Liver (tissue), 3 donors: ENCODE measurements at regions not wholly inside any gene's neighbourhood (a gene's known extent, or its start where the extent isn't known, plus 50 kb on each side); places are given as distances from the start of the nearest gene placed in this dataset.

Experiments used
- FOXA2 ChIP-seq: IDR thresholded peaks from 2 replicates; pipeline ENCODE4 v1.6.1; 2016; ENCODE audit warnings: antibody characterized with exemption
- HNF4A ChIP-seq, 2 donors: conservative IDR thresholded peaks; 2 replicates each; pipeline ENCODE4 v1.6.1; 2016; ENCODE audit warnings: antibody characterized with exemption in 2 of 2, mild to moderate bottlenecking in 2 of 2
- JUND ChIP-seq, 2 donors: IDR thresholded peaks; 2 replicates each; pipeline ENCODE4 v1.6.1; 2016; ENCODE audit warnings: antibody characterized with exemption in 2 of 2
- RAD21 ChIP-seq, 2 donors: IDR thresholded peaks; 2 replicates each; pipeline ENCODE4 v1.6.1; 2016; ENCODE audit warnings: antibody characterized with exemption in 2 of 2, mild to moderate bottlenecking in 2 of 2
- REST ChIP-seq: IDR thresholded peaks from 2 replicates; pipeline ENCODE4 v1.6.1; 2016; ENCODE audit warnings: antibody characterized with exemption, mild to moderate bottlenecking
- RXRA ChIP-seq, 2 donors: IDR thresholded peaks; 2 replicates each; pipeline ENCODE4 v1.6.1; 2017 to 2018; ENCODE audit warnings: antibody characterized with exemption in 2 of 2, mild to moderate bottlenecking in 1 of 2
- SP1 ChIP-seq: IDR thresholded peaks from 2 replicates; pipeline ENCODE4 v1.6.1; 2018; ENCODE audit warnings: antibody characterized with exemption, mild to moderate bottlenecking
- TAF1 ChIP-seq: conservative IDR thresholded peaks from 2 replicates; pipeline ENCODE4 v1.6.1; 2016; ENCODE audit warnings: antibody characterized with exemption, mild to moderate bottlenecking
- YY1 ChIP-seq: IDR thresholded peaks from 2 replicates; pipeline ENCODE4 v1.6.1; 2016; ENCODE audit warnings: antibody characterized with exemption, mild to moderate bottlenecking
- TF ChIP-seq, protein P1 (sequence below): fragments of 150-350 bp; IDR thresholded peaks from 2 replicates; pipeline ENCODE4 v1.5.1; 2017; ENCODE audit warnings: improper control_type of control experiment, low read depth, low read length; ENCODE audit not compliant: missing input control
- TF ChIP-seq, protein P2 (sequence below): IDR thresholded peaks from 2 replicates; pipeline ENCODE4 v1.6.1; 2016; ENCODE audit warnings: antibody characterized with exemption
- TF ChIP-seq, protein P3 (sequence below): IDR thresholded peaks from 2 replicates; pipeline ENCODE4 v1.6.1; 2016; ENCODE audit warnings: antibody characterized with exemption
- donor health status: healthy.
- donor health status: healthy.

GRCh38 chr18:57219964-57220363 lies 73.1 kb downstream of the BOD1L2 start:
- TF ChIP-seq TAF1 (no peak), HNF4A (conservative IDR thresholded peaks at IDR 0.05) (no peak), SP1 (no peak), YY1 (no peak), REST (no peak), JUND (IDR thresholded peaks at IDR 0.05) (no peak), RAD21 (IDR thresholded peaks at IDR 0.05) (no peak), FOXA2 (no peak), RXRA (IDR thresholded peaks at IDR 0.05) (no peak)
- TF ChIP-seq, protein P1, sequence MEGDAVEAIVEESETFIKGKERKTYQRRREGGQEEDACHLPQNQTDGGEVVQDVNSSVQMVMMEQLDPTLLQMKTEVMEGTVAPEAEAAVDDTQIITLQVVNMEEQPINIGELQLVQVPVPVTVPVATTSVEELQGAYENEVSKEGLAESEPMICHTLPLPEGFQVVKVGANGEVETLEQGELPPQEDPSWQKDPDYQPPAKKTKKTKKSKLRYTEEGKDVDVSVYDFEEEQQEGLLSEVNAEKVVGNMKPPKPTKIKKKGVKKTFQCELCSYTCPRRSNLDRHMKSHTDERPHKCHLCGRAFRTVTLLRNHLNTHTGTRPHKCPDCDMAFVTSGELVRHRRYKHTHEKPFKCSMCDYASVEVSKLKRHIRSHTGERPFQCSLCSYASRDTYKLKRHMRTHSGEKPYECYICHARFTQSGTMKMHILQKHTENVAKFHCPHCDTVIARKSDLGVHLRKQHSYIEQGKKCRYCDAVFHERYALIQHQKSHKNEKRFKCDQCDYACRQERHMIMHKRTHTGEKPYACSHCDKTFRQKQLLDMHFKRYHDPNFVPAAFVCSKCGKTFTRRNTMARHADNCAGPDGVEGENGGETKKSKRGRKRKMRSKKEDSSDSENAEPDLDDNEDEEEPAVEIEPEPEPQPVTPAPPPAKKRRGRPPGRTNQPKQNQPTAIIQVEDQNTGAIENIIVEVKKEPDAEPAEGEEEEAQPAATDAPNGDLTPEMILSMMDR, result no peak
- TF ChIP-seq, protein P2, sequence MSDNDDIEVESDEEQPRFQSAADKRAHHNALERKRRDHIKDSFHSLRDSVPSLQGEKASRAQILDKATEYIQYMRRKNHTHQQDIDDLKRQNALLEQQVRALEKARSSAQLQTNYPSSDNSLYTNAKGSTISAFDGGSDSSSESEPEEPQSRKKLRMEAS, result no peak
- TF ChIP-seq, protein P3, sequence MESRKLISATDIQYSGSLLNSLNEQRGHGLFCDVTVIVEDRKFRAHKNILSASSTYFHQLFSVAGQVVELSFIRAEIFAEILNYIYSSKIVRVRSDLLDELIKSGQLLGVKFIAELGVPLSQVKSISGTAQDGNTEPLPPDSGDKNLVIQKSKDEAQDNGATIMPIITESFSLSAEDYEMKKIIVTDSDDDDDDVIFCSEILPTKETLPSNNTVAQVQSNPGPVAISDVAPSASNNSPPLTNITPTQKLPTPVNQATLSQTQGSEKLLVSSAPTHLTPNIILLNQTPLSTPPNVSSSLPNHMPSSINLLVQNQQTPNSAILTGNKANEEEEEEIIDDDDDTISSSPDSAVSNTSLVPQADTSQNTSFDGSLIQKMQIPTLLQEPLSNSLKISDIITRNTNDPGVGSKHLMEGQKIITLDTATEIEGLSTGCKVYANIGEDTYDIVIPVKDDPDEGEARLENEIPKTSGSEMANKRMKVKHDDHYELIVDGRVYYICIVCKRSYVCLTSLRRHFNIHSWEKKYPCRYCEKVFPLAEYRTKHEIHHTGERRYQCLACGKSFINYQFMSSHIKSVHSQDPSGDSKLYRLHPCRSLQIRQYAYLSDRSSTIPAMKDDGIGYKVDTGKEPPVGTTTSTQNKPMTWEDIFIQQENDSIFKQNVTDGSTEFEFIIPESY, result no peak
